ACC112 (cell line): ENCODE measurements at regions not wholly inside any gene's neighbourhood (a gene's known extent, or its start where the extent isn't known, plus 50 kb on each side); places are given as distances from the start of the nearest gene placed in this dataset.

Experiments used
- H2AFZ ChIP-seq: fragments of 200-600 bp; sonication (generic); one replicate; pipeline ENCODE4 v1.6.0; 2017; ENCODE audit warnings: antibody characterized with exemption, low read length; ENCODE audit not compliant: unreplicated experiment
- H3K27ac ChIP-seq: fragments of 200-600 bp; sonication (generic); 2 replicates; pipeline ENCODE4 v1.5.1; 2014; ENCODE audit warnings: low read depth, mild to moderate bottlenecking, antibody characterized with exemption, low read length, moderate library complexity
- H3K27me3 ChIP-seq: fragments of 200-600 bp; sonication (generic); 2 replicates; pipeline ENCODE4 v1.6.1; 2014; ENCODE audit warnings: mild to moderate bottlenecking, antibody characterized with exemption, low read length, moderate library complexity, mixed read lengths; ENCODE audit not compliant: insufficient read depth
- H3K36me3 ChIP-seq: fragments of 200-600 bp; sonication (generic); 2 replicates; pipeline ENCODE4 v1.6.1; 2016; ENCODE audit warnings: mild to moderate bottlenecking, antibody characterized with exemption, low read length, moderate library complexity, mixed read lengths; ENCODE audit not compliant: insufficient read depth
- H3K4me1 ChIP-seq: fragments of 200-600 bp; sonication (generic); one replicate; pipeline ENCODE4 v1.6.1; 2016; ENCODE audit warnings: low read length, mixed read lengths; ENCODE audit not compliant: insufficient read depth, unreplicated experiment, control insufficient read depth
- H3K4me3 ChIP-seq: fragments of 200-600 bp; sonication (generic); 2 replicates; pipeline ENCODE4 v1.5.1; 2014; ENCODE audit warnings: mild to moderate bottlenecking, low read depth, low read length
- H3K79me2 ChIP-seq: fragments of 200-600 bp; sonication (generic); one replicate; pipeline ENCODE4 v1.6.0; 2016; ENCODE audit warnings: low read length; ENCODE audit not compliant: control insufficient read depth, unreplicated experiment, insufficient read depth

DNA sequence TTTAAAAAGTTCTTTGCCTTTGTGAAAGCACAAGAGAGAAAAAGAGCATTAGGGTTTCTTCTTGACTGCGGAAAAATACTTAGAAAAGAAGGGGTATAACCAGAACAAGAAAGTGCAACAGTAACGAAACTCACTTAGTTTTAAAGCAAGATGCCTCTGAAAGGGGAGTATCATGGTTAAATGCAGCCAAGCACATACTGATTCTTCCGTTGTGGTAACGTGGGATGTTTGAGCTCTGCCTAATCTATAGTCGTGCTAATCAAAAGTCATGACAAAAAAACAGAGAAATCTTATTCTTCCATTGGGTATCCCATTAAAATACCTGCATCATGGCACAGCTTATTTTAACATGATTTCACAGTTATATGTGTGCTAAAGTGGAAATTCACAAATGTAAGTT is 187.8 kb upstream of the LRFN5 start:
- Histone ChIP-seq H3K4me3 (no peak overlapping the region), H3K36me3 (no peaks in the 10 kb centered on the region), H3K27me3 (no peaks in the 10 kb centered on the region), H2AFZ (no peak overlapping the region), H3K27ac (no peak overlapping the region), H3K4me1 (no peaks in the 10 kb centered on the region), H3K79me2 (no peaks in the 10 kb centered on the region)

DNA sequence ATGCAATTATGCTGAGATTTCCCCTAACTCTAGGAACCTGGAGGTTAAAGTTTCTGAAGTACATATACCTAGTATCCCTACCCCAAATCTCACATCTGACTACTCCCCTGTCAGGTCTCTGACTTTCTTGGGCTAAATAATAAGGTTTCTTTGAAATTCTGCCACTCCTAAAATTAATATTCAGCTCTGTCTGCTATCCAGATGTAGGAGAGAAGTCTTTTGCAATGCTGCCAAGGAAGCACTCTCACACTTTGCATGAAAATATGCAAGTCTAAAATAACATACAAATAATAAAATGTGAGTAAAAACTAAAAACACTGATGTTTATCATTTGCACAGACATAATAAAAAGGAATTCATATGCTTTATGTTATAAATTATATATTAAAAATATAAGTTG is 196.9 kb upstream of the LRFN5 start:
- Histone ChIP-seq H2AFZ (no peak overlapping the region), H3K27ac (no peak overlapping the region), H3K4me1 (no peaks in the 10 kb centered on the region), H3K36me3 (no peaks in the 10 kb centered on the region), H3K79me2 (no peaks in the 10 kb centered on the region), H3K4me3 (no peak overlapping the region), H3K27me3 (no peaks in the 10 kb centered on the region)

- Histone ChIP-seq H3K27ac (no peak overlapping the region), H3K79me2 (no peaks in the 10 kb centered on the region), H3K4me3 (no peak overlapping the region), H3K36me3 (no peaks in the 10 kb centered on the region), H3K4me1 (no peaks in the 10 kb centered on the region), H3K27me3 (no peaks in the 10 kb centered on the region), H2AFZ (no peak overlapping the region)
Measured at GRCh38 chr14:41404126-41404525, 202.6 kb upstream of the LRFN5 start.

DNA sequence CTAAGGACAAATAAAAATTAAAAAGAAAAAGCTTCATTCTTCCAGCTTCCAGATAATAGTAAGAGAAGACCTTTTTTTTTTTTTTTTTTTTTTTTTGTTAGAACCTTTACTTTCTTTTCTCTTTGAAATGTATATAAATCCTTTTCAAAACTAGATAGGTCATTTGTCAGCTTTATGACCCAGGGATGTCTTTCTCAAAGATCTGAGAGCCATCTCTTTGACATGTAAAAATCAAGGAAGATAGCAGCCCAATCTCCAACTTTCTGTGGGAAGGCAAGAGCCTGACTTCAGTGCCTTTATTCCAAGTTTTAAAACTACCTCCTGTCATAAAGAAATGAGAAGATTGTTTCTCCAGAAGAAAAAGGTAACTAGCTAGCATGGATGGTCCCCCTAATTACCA is 203.3 kb upstream of the LRFN5 start:
- no peak overlapping the region for H3K27ac ChIP-seq
- no peaks in the 10 kb centered on the region for H3K79me2 ChIP-seq
- no peaks in the 10 kb centered on the region for H3K36me3 ChIP-seq
- no peaks in the 10 kb centered on the region for H3K27me3 ChIP-seq
- H2AFZ ChIP-seq = no peak overlapping the region
- H3K4me1 ChIP-seq = no peaks in the 10 kb centered on the region
- H3K4me3 ChIP-seq = no peak overlapping the region

- Histone ChIP-seq H3K36me3 (no peaks in the 10 kb centered on the region), H2AFZ (no peak overlapping the region), H3K27ac (no peak overlapping the region)
Measured at GRCh38 chr14:41397926-41398325, 208.8 kb upstream of the LRFN5 start.

GRCh38 chr14:41393512-41393911 is 213.2 kb upstream of the LRFN5 start:
- no peaks in the 10 kb centered on the region for H3K79me2 ChIP-seq
- no peak overlapping the region for H2AFZ ChIP-seq
- no peaks in the 10 kb centered on the region for H3K36me3 ChIP-seq
- H3K4me1 ChIP-seq = no peaks in the 10 kb centered on the region
- H3K27me3 ChIP-seq = no peaks in the 10 kb centered on the region
- no peak overlapping the region for H3K4me3 ChIP-seq
- no peak overlapping the region for H3K27ac ChIP-seq

More at GRCh38 chr14:41397926-41398325, 208.8 kb upstream of the LRFN5 start:
- Histone ChIP-seq H3K79me2 (no peaks in the 10 kb centered on the region), H3K4me3 (no peak overlapping the region), H3K4me1 (no peaks in the 10 kb centered on the region), H3K27me3 (no peaks in the 10 kb centered on the region)

DNA sequence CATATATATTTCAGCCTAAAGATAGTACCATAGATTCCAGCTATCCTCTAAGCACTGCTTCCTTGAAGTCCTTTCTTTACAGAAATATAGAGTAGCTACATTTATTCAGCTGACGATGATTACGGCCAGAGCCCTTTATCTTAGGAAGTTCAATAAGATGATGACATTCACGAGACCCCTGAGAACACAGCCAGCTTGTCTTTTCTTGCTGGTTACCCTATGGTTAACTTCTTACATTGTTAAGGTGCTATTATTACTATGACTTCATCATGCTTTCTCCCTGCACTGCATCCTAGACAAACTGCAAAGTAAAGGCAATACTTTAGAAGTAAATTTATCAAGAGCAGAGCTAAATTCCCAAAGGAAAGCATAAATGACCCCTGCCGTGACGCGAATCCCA is 214.4 kb upstream of the LRFN5 start:
- H3K79me2 ChIP-seq = no peaks in the 10 kb centered on the region
- H3K4me3 ChIP-seq = no peak overlapping the region
- H3K27ac ChIP-seq = no peak overlapping the region
- no peaks in the 10 kb centered on the region for H3K27me3 ChIP-seq
- no peak overlapping the region for H2AFZ ChIP-seq
- no peaks in the 10 kb centered on the region for H3K36me3 ChIP-seq
- no peaks in the 10 kb centered on the region for H3K4me1 ChIP-seq

- Histone ChIP-seq H3K4me1 (no peaks in the 10 kb centered on the region), H3K79me2 (no peaks in the 10 kb centered on the region), H3K36me3 (no peaks in the 10 kb centered on the region), H3K27ac (no peak overlapping the region), H3K27me3 (no peaks in the 10 kb centered on the region), H3K4me3 (no peak overlapping the region), H2AFZ (no peak overlapping the region)
Measured at GRCh38 chr14:41389355-41389754, 217.3 kb upstream of the LRFN5 start.

DNA sequence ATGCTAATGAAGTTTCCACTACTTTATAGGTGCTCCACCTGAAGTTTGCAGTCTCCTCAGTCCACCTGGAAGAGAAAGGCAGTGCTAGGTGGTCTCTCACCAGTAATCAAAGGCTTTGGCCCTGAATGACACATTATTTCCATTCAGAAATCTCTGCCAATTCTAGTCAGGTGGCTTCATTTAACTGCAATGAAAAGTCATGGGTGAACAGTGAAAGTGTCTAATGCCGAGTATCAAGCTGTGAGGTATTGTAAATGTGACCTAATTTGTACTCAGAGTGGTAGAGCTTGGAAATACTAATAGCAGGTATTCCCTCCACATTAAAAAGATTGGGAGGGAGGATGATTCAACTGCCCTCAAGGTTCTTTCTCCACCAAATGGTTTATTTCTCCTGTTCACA is 220.9 kb upstream of the LRFN5 start:
- Histone ChIP-seq H3K4me3 (no peak overlapping the region), H2AFZ (no peak overlapping the region)

DNA sequence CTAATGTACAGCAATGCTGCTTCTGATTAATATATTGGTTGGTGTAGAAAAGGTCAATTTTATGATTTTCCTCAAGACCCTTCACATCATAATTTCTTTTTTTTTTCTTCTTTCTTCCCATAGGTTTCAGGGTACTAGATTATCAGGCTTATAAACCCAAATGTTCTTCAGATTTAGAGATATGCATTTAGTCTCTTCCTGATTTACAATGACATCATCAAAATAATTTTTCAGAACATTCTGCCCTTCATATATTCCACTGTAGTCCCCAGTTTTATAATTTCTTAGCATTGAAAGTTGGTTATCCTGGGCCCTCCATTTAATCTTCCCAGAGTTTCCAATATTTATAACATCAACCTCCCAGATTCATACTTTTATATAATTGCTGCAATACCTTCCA is 226.7 kb upstream of the LRFN5 start:
- Histone ChIP-seq H2AFZ (no peak overlapping the region), H3K27me3 (no peaks in the 10 kb centered on the region), H3K36me3 (no peaks in the 10 kb centered on the region), H3K4me3 (no peak overlapping the region), H3K4me1 (no peaks in the 10 kb centered on the region), H3K27ac (no peak overlapping the region), H3K79me2 (no peaks in the 10 kb centered on the region)

More for the DNA sequence above, 220.9 kb upstream of the LRFN5 start:
- Histone ChIP-seq H3K79me2 (no peaks in the 10 kb centered on the region), H3K4me1 (no peaks in the 10 kb centered on the region), H3K36me3 (no peaks in the 10 kb centered on the region), H3K27me3 (no peaks in the 10 kb centered on the region), H3K27ac (no peak overlapping the region)

GRCh38 chr14:41378526-41378925 is 228.2 kb upstream of the LRFN5 start:
- Histone ChIP-seq H3K27ac (no peak overlapping the region), H3K4me3 (no peak overlapping the region), H3K4me1 (no peaks in the 10 kb centered on the region), H3K36me3 (no peaks in the 10 kb centered on the region), H2AFZ (no peak overlapping the region), H3K79me2 (no peaks in the 10 kb centered on the region), H3K27me3 (no peaks in the 10 kb centered on the region)
